ENCODE measurements at regions not wholly inside any gene's neighbourhood (a gene's known extent, or its start where the extent isn't known, plus 50 kb on each side); places are given as distances from the start of the nearest gene placed in this dataset.
"Not testable (repeated sequence)": the region's sequence is repeated elsewhere in the genome, so short reads cannot be mapped to it uniquely, and the experiment has no call there.

- DNase-seq (ENCODE audit: low read depth), result no peak
- no peak overlapping the region for H3K4me3 ChIP-seq (ENCODE audit: low read depth, low read length)
Observed at GRCh38 chr4:74543231-74543781, 98.4 kb downstream of the AREG start.

GRCh38 chr4:74543983-74544382 lies 99.0 kb downstream of the AREG start:
- H3K4me3 ChIP-seq (ENCODE audit: low read depth, low read length), result no peak overlapping the region
- no peak for DNase-seq (ENCODE audit: low read depth)

GRCh38 chr4:74544655-74545361 lies 99.9 kb downstream of the AREG start:
- no peak overlapping the region for H3K4me3 ChIP-seq (ENCODE audit: low read depth, low read length)
- no peak for DNase-seq (ENCODE audit: low read depth)

- H3K4me3 ChIP-seq (ENCODE audit: low read depth, low read length), result no peak overlapping the region
- no peak for DNase-seq (ENCODE audit: low read depth)
Observed at GRCh38 chr4:74545448-74545847, 100.5 kb downstream of the AREG start.

GRCh38 chr4:74546057-74546456 lies 101.1 kb downstream of the AREG start:
- no peak for DNase-seq (ENCODE audit: low read depth)
- H3K4me3 ChIP-seq (ENCODE audit: low read depth, low read length), result no peak overlapping the region

- no peak overlapping the region for H3K4me3 ChIP-seq (ENCODE audit: low read depth, low read length)
Observed at GRCh38 chr4:74547042-74547441, 102.1 kb downstream of the AREG start.

GRCh38 chr4:74548561-74548960 lies 103.6 kb downstream of the AREG start:
- no peak overlapping the region for H3K4me3 ChIP-seq (ENCODE audit: low read depth, low read length)
- DNase-seq (ENCODE audit: low read depth), result no peak

More at GRCh38 chr4:74547042-74547441, 102.1 kb downstream of the AREG start:
- DNase-seq (ENCODE audit: low read depth), result no peak

GRCh38 chr4:74549936-74550335 lies 105.0 kb downstream of the AREG start:
- no peak overlapping the region for H3K4me3 ChIP-seq (ENCODE audit: low read depth, low read length)
- DNase-seq (ENCODE audit: low read depth), result no peak

GRCh38 chr4:74555231-74555630 lies 110.3 kb downstream of the AREG start:
- no peak for DNase-seq (ENCODE audit: low read depth)
- no peak overlapping the region for H3K4me3 ChIP-seq (ENCODE audit: low read depth, low read length)

GRCh38 chr4:74555843-74556242 lies 110.9 kb downstream of the AREG start:
- H3K4me3 ChIP-seq (ENCODE audit: low read depth, low read length), result no peak overlapping the region
- DNase-seq (ENCODE audit: low read depth), result no peak

- H3K4me3 ChIP-seq (ENCODE audit: low read depth, low read length), result no peak overlapping the region
- no peak for DNase-seq (ENCODE audit: low read depth)
Observed at GRCh38 chr4:74559853-74560252, 114.9 kb downstream of the AREG start.

- no peak for DNase-seq (ENCODE audit: low read depth)
- H3K4me3 ChIP-seq (ENCODE audit: low read depth, low read length), result no peak overlapping the region
Observed at GRCh38 chr4:74567981-74568380, 123.0 kb downstream of the AREG start.

GRCh38 chr4:74570095-74570494 lies 125.2 kb downstream of the AREG start:
- no peak for DNase-seq (ENCODE audit: low read depth)
- no peak overlapping the region for H3K4me3 ChIP-seq (ENCODE audit: low read depth, low read length)

GRCh38 chr4:74578329-74578728 lies 133.4 kb downstream of the AREG start:
- no peak overlapping the region for H3K4me3 ChIP-seq (ENCODE audit: low read depth, low read length)
- no peak for DNase-seq (ENCODE audit: low read depth)

- H3K4me3 ChIP-seq (ENCODE audit: low read depth, low read length); DNase-seq (ENCODE audit: low read depth): not testable (repeated sequence)
Observed at GRCh38 chr4:74578865-74579264, 133.9 kb downstream of the AREG start.

GRCh38 chr4:74583089-74583700 lies 138.3 kb downstream of the AREG start:
- no peak for DNase-seq (ENCODE audit: low read depth)
- no peak overlapping the region for H3K4me3 ChIP-seq (ENCODE audit: low read depth, low read length)

GRCh38 chr4:74583757-74584156 lies 138.8 kb downstream of the AREG start:
- no peak for DNase-seq (ENCODE audit: low read depth)
- H3K4me3 ChIP-seq (ENCODE audit: low read depth, low read length), result no peak overlapping the region

GRCh38 chr4:74588350-74588749 lies 143.4 kb downstream of the AREG start:
- no peak overlapping the region for H3K4me3 ChIP-seq (ENCODE audit: low read depth, low read length)
- DNase-seq (ENCODE audit: low read depth), result no peak

- no peak for DNase-seq (ENCODE audit: low read depth)
- H3K4me3 ChIP-seq (ENCODE audit: low read depth, low read length), result no peak overlapping the region
Observed at GRCh38 chr4:74590476-74590875, 145.5 kb downstream of the AREG start.

- DNase-seq (ENCODE audit: low read depth), result no peak
- H3K4me3 ChIP-seq (ENCODE audit: low read depth, low read length), result no peak overlapping the region
Observed at GRCh38 chr4:74598611-74599325, 153.8 kb downstream of the AREG start.

All from skeletal muscle cell (primary cell).